HepG2 (cell line): ENCODE measurements at regions not wholly inside any gene's neighbourhood (a gene's known extent, or its start where the extent isn't known, plus 50 kb on each side); places are given as distances from the start of the nearest gene placed in this dataset. TPM values are rescaled to one million over a fixed set of nuclear protein-coding genes. Genes with fewer than 3 reads are reported as not detected.

ENCODE experiments used
- ATAC-seq: fragments of 200-7000 bp; cut with Tn5 transposase; 3 replicates; pipeline ENCODE4 v1.9.1; 2020; ENCODE audit warnings: mild to moderate bottlenecking, moderate library complexity
- BruUV-seq: library from RNA; stranded (reverse); fragments of 400-500 nt; replicated peaks from 2 replicates; lab custom pipeline; 2021; lab: Mats Ljungman, UMichigan
- CTCF ChIA-PET: fragments of 300-600 bp; formaldehyde crosslinking; extraction: SDS; loops from one replicate; lab custom pipeline; 2021; ENCODE audit warnings: low total read pairs, inconsistent platforms, low intra/inter-chr PET ratio; lab: Yijun Ruan, JAX
- POLR2A ChIA-PET: fragments of 350-600 bp; sonication (Branson Sonifier 250); formaldehyde crosslinking; loops from one replicate; lab custom pipeline; 2020; ENCODE audit warnings: antibody characterized with exemption, inconsistent platforms; lab: Yijun Ruan, JAX
- DNase-seq: peaks from one replicate; pipeline ENCODE4 v3.0.0-alpha.2; 2015; ENCODE audit warnings: low spot score
- FAIRE-seq: peaks from 3 replicates; lab custom pipeline; 2011; peaks lifted over from hg19 to GRCh38; lab: Jason Lieb, UNC
- H2AFZ ChIP-seq: one replicate; pipeline ENCODE4 v1.6.1; 2011; ENCODE audit warnings: low read length, inconsistent platforms
- H3K27ac ChIP-seq: fragments of 300-600 bp; 3 replicates; pipeline ENCODE4 v1.8.0; 2011; ENCODE audit warnings: mixed run types, mild to moderate bottlenecking, mixed read lengths, low read length, inconsistent platforms; ENCODE audit not compliant: insufficient read depth; ENCODE audit errors: extremely low read length
- H3K27me3 ChIP-seq, 2 experiments: fragments of 200-600 bp in 1 of 2; 2 replicates in 1 of 2; 3 replicates in 1 of 2; pipeline versions ENCODE4 v1.6.0 to v1.8.0; 2011; ENCODE audit warnings: low read length in 2 of 2, mild to moderate bottlenecking in 2 of 2, moderate library complexity in 2 of 2, inconsistent platforms in 1 of 2; ENCODE audit not compliant: insufficient read depth in 2 of 2, control insufficient read depth in 1 of 2
- H3K36me3 ChIP-seq, 2 experiments: fragments of 200-600 bp in 1 of 2; replicated peaks in 1 of 2; 2 replicates in 1 of 2; 3 replicates in 1 of 2; pipeline versions ENCODE4 v1.5.1 to v1.8.0; 2011; ENCODE audit warnings: low read length in 2 of 2, inconsistent platforms in 1 of 2; ENCODE audit not compliant: insufficient read depth in 2 of 2, control insufficient read depth in 1 of 2
- H3K4me1 ChIP-seq: 2 replicates; pipeline ENCODE4 v1.5.1; 2012; ENCODE audit warnings: low read length, inconsistent platforms; ENCODE audit not compliant: insufficient read depth
- H3K4me2 ChIP-seq: 2 replicates; pipeline ENCODE4 v1.6.0; 2011; ENCODE audit warnings: low read depth, low read length, inconsistent platforms
- H3K4me3 ChIP-seq, 3 experiments: fragments of 200-600 bp in 1 of 3; sonication (generic), shearing (Covaris generic) in 1 of 3; replicated peaks in 1 of 3; 2 replicates each; pipeline ENCODE4 v1.5.1; 2011 to 2016; ENCODE audit warnings: low read length in 3 of 3, inconsistent platforms in 2 of 3, low read depth in 2 of 3, mild to moderate bottlenecking in 2 of 3, control low read depth in 1 of 3, mixed read lengths in 1 of 3; ENCODE audit not compliant: insufficient read depth in 1 of 3
- H3K79me2 ChIP-seq: one replicate; pipeline ENCODE4 v1.6.1; 2011; ENCODE audit warnings: low read length, inconsistent platforms; ENCODE audit not compliant: insufficient read depth
- H3K9ac ChIP-seq: 2 replicates; pipeline ENCODE4 v1.6.0; 2011; ENCODE audit warnings: mild to moderate bottlenecking, low read depth, low read length, inconsistent platforms; ENCODE audit not compliant: insufficient read depth
- H3K9me3 ChIP-seq: 2 replicates; pipeline ENCODE4 v1.5.1; 2012; ENCODE audit warnings: mild to moderate bottlenecking, low read length
- H4K20me1 ChIP-seq: 2 replicates; pipeline ENCODE4 v1.6.0; 2011; ENCODE audit warnings: inconsistent platforms, mild to moderate bottlenecking, low read length, moderate library complexity; ENCODE audit not compliant: insufficient read depth
- IKZF1 ChIP-seq: fragments of 450-650 bp; IDR thresholded peaks from 2 replicates; pipeline ENCODE4 v1.7.1; 2016
- MZF1 ChIP-seq: sonication (generic); formaldehyde crosslinking; IDR thresholded peaks from 2 replicates; pipeline ENCODE4 v1.8.1; 2023; ENCODE audit warnings: mild to moderate bottlenecking, missing genetic modification reagents, borderline replicate concordance
- NCOA2 ChIP-seq: sonication (generic); formaldehyde crosslinking; IDR thresholded peaks from 2 replicates; pipeline ENCODE4 v1.8.0; 2022; ENCODE audit warnings: inconsistent platforms
- SIX1 ChIP-seq: sonication (generic); formaldehyde crosslinking; IDR thresholded peaks from 2 replicates; pipeline ENCODE4 v1.4.0; 2020; ENCODE audit warnings: missing genetic modification reagents, borderline replicate concordance
- ZNF12 ChIP-seq: sonication (generic); formaldehyde crosslinking; IDR thresholded peaks from 2 replicates; pipeline ENCODE4 v1.5.0; 2020; ENCODE audit warnings: missing genetic modification reagents
- ZNF30 ChIP-seq: sonication (generic); formaldehyde crosslinking; IDR thresholded peaks from 2 replicates; pipeline ENCODE4 v1.5.0; 2020; ENCODE audit warnings: mild to moderate bottlenecking, missing genetic modification reagents
- ZNF34 ChIP-seq: sonication (generic); formaldehyde crosslinking; IDR thresholded peaks from 2 replicates; pipeline ENCODE4 v1.4.0; 2020; ENCODE audit warnings: mild to moderate bottlenecking, missing genetic modification reagents, borderline replicate concordance
- ZNF768 ChIP-seq: sonication (generic); formaldehyde crosslinking; IDR thresholded peaks from 2 replicates; pipeline ENCODE4 v1.4.0; 2020; ENCODE audit warnings: missing genetic modification reagents
- in situ Hi-C: cut with HindIII; loops from 2 replicates; pipeline ENCODE4 v1.10.0; 2017; ENCODE audit warnings: low pct_unique_long_range_greater_than_20kb; ENCODE audit not compliant: extremely low pct_ligation_motif_present
- intact Hi-C: fragments of 100-400 bp; cut with micrococcal nuclease; formaldehyde crosslinking; loops from one replicate; pipeline ENCODE4 v1.10.0; 2022; ENCODE audit not compliant: unreplicated experiment
- microRNA-seq: library from miRNA; unstranded; fragments of <30 nt; microRNA quantifications from one replicate; pipeline ENCODE4, GENCODE V29; 2020
- small RNA-seq, 3 experiments: library from RNA; depleted of rRNA; stranded (forward); fragments of <200 nt; gene quantifications; one replicate each; pipeline ENCODE3, GENCODE V24; 2012; ENCODE audit warnings: low read depth in 2 of 3, low replicate concordance in 1 of 3; ENCODE audit not compliant: insufficient read length in 3 of 3, insufficient read depth in 2 of 3
- TF ChIP-seq, protein P1 (sequence below): sonication (generic); formaldehyde crosslinking; IDR thresholded peaks from 2 replicates; pipeline ENCODE4 v1.4.0; 2020; ENCODE audit warnings: mild to moderate bottlenecking, missing genetic modification reagents
- TF ChIP-seq, protein P2 (sequence below): sonication (generic); formaldehyde crosslinking; IDR thresholded peaks from 2 replicates; pipeline ENCODE4 v1.8.1; 2023; ENCODE audit warnings: missing genetic modification reagents, mild to moderate bottlenecking, borderline replicate concordance

DNA sequence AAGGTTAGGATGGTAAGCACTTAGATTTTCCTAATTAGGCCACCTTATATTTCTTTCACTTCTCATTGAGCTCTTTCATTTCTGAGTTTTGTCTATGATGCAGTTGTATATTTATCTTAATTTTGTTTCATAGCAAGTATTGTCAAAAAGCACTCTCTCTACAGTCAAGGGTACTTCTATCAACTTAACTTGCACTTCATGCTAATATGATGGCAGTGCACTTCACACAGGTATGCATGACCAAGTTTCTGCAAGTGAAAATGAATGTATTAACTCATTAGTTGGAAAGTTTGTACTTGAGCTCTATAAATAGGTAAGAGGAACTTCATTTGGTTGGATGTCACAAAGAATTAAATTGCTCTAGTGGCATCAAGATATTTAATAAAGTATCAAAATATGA is 51.5 kb upstream of the CDH19 start:
- H3K9me3 ChIP-seq, result no peaks in the 10 kb centered on the region
- no peak overlapping the region for H3K4me2 ChIP-seq
- no peaks in the 10 kb centered on the region for H3K4me1 ChIP-seq
- H3K27ac ChIP-seq, result no peak overlapping the region
- in situ Hi-C loops (no loop called here), intact Hi-C loops (no loop called here)
- no peak overlapping the region for H2AFZ ChIP-seq
- BruUV-seq, result no TSS peak
- no peaks in the 10 kb centered on the region for H3K36me3 ChIP-seq
- H3K4me3 ChIP-seq, result no peak overlapping the region
- POLR2A ChIA-PET, result no interaction called here
- no peaks in the 10 kb centered on the region for H4K20me1 ChIP-seq
- no peak overlapping the region for H3K9ac ChIP-seq
- H3K27me3 ChIP-seq, result no peaks in the 10 kb centered on the region; a peak in 1 of 5 replicates
- DNase-seq (no peak), FAIRE-seq (no peak), ATAC-seq (no peak)
- H3K79me2 ChIP-seq, result no peaks in the 10 kb centered on the region
- CTCF ChIA-PET, result no interaction called here
- TF ChIP-seq, protein P1, sequence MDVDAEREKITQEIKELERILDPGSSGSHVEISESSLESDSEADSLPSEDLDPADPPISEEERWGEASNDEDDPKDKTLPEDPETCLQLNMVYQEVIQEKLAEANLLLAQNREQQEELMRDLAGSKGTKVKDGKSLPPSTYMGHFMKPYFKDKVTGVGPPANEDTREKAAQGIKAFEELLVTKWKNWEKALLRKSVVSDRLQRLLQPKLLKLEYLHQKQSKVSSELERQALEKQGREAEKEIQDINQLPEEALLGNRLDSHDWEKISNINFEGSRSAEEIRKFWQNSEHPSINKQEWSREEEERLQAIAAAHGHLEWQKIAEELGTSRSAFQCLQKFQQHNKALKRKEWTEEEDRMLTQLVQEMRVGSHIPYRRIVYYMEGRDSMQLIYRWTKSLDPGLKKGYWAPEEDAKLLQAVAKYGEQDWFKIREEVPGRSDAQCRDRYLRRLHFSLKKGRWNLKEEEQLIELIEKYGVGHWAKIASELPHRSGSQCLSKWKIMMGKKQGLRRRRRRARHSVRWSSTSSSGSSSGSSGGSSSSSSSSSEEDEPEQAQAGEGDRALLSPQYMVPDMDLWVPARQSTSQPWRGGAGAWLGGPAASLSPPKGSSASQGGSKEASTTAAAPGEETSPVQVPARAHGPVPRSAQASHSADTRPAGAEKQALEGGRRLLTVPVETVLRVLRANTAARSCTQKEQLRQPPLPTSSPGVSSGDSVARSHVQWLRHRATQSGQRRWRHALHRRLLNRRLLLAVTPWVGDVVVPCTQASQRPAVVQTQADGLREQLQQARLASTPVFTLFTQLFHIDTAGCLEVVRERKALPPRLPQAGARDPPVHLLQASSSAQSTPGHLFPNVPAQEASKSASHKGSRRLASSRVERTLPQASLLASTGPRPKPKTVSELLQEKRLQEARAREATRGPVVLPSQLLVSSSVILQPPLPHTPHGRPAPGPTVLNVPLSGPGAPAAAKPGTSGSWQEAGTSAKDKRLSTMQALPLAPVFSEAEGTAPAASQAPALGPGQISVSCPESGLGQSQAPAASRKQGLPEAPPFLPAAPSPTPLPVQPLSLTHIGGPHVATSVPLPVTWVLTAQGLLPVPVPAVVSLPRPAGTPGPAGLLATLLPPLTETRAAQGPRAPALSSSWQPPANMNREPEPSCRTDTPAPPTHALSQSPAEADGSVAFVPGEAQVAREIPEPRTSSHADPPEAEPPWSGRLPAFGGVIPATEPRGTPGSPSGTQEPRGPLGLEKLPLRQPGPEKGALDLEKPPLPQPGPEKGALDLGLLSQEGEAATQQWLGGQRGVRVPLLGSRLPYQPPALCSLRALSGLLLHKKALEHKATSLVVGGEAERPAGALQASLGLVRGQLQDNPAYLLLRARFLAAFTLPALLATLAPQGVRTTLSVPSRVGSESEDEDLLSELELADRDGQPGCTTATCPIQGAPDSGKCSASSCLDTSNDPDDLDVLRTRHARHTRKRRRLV (CRISPR knock-in tag), result no peak
- TF ChIP-seq, protein P2, sequence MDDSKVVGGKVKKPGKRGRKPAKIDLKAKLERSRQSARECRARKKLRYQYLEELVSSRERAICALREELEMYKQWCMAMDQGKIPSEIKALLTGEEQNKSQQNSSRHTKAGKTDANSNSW (CRISPR knock-in tag), result no peak
- TF ChIP-seq IKZF1 (no peak), ZNF30 (no peak), ZNF768 (no peak), NCOA2 (CRISPR knock-in tag) (no peak), ZNF34 (no peak), SIX1 (no peak), MZF1 (CRISPR knock-in tag) (no peak), ZNF12 (CRISPR knock-in tag) (no peak)

Small RNAs in the stretch of these regions (microRNA-seq; reads per million reads assigned to microRNA genes)
- gene MIR5011, result not detected

Small RNAs in the stretch of these regions (small RNA-seq; reads per million reads assigned to genes)
- gene AC091042.1, result 0 reads per million in 3 experiments
- 0 reads per million in 3 experiments for gene MIR5011
- 0 to 0.97 (median 0.65) reads per million in 3 experiments for gene RNU6-1037P
- 0 reads per million in 3 experiments for gene RPL31P9
